Urothelium cell line (cell line): ENCODE measurements at regions not wholly inside any gene's neighbourhood (a gene's known extent, or its start where the extent isn't known, plus 50 kb on each side); places are given as distances from the start of the nearest gene placed in this dataset.

ENCODE experiments used
- DNase-seq: peaks from one replicate; pipeline ENCODE4 v3.0.0; 2011; ENCODE audit warnings: low spot score, mixed read lengths
- FAIRE-seq: peaks from 2 replicates; lab custom pipeline; 2011; peaks lifted over from hg19 to GRCh38; lab: Jason Lieb, UNC

GRCh38 chr2:114063346-114063745 lies 173.5 kb downstream of the ACTR3 start:
- FAIRE-seq (no peak), DNase-seq (no peak)

GRCh38 chr2:114065731-114066130 lies 175.8 kb downstream of the ACTR3 start:
- no peak for FAIRE-seq
- no peak for DNase-seq

- DNase-seq, result no peak
- FAIRE-seq, result peak; percentile 9
These were observed 176.4 kb downstream of the ACTR3 start for GRCh38 chr2:114066186-114066747.

GRCh38 chr2:114068438-114068837 lies 178.5 kb downstream of the ACTR3 start:
- DNase-seq (peak; percentile 45), FAIRE-seq (no peak)

- DNase-seq (no peak), FAIRE-seq (peak; percentile 70)
These were observed 187.1 kb downstream of the ACTR3 start for GRCh38 chr2:114076961-114077360.

GRCh38 chr2:114079366-114080004 lies 189.6 kb downstream of the ACTR3 start:
- DNase-seq, result no peak
- no peak for FAIRE-seq

GRCh38 chr2:114082731-114083433 lies 193.0 kb downstream of the ACTR3 start:
- FAIRE-seq (no peak), DNase-seq (no peak)

GRCh38 chr2:114083717-114084387 lies 194.0 kb downstream of the ACTR3 start:
- DNase-seq (no peak), FAIRE-seq (no peak)

- FAIRE-seq, result no peak
- DNase-seq, result no peak
These were observed 195.3 kb downstream of the ACTR3 start for GRCh38 chr2:114085238-114085637.

GRCh38 chr2:114085992-114086391 lies 196.1 kb downstream of the ACTR3 start:
- DNase-seq, result no peak
- no peak for FAIRE-seq

- DNase-seq (peak; percentile 54), FAIRE-seq (no peak)
These were observed 199.9 kb downstream of the ACTR3 start for GRCh38 chr2:114089636-114090319.

GRCh38 chr2:114091010-114091409 lies 201.1 kb downstream of the ACTR3 start:
- FAIRE-seq (no peak), DNase-seq (no peak)

- DNase-seq (no peak), FAIRE-seq (no peak)
These were observed 218.4 kb downstream of the ACTR3 start for GRCh38 chr2:114108249-114108648.

- no peak for FAIRE-seq
These were observed 219.0 kb downstream of the ACTR3 start for GRCh38 chr2:114108824-114109416.

GRCh38 chr2:114111329-114111728 lies 221.4 kb downstream of the ACTR3 start:
- DNase-seq (no peak), FAIRE-seq (no peak)

More at GRCh38 chr2:114108824-114109416, 219.0 kb downstream of the ACTR3 start:
- no peak for DNase-seq

GRCh38 chr2:114113518-114113917 lies 223.6 kb downstream of the ACTR3 start:
- DNase-seq (no peak), FAIRE-seq (no peak)

GRCh38 chr2:114118088-114118487 lies 228.2 kb downstream of the ACTR3 start:
- FAIRE-seq (no peak), DNase-seq (no peak)

GRCh38 chr2:114119862-114120261 lies 230.0 kb downstream of the ACTR3 start:
- peak; percentile 19 for DNase-seq
- FAIRE-seq, result no peak

GRCh38 chr2:114122930-114123329 lies 233.0 kb downstream of the ACTR3 start:
- no peak for FAIRE-seq

GRCh38 chr2:114123925-114124324 lies 234.0 kb downstream of the ACTR3 start:
- DNase-seq, result no peak
- FAIRE-seq, result no peak

More at GRCh38 chr2:114122930-114123329, 233.0 kb downstream of the ACTR3 start:
- no peak for DNase-seq

- FAIRE-seq (no peak), DNase-seq (peak; percentile 56)
These were observed 237.5 kb downstream of the ACTR3 start for GRCh38 chr2:114127372-114127771.
